A549 (cell line): ENCODE measurements at regions not wholly inside any gene's neighbourhood (a gene's known extent, or its start where the extent isn't known, plus 50 kb on each side); places are given as distances from the start of the nearest gene placed in this dataset.

ENCODE experiments used
- CBX8 ChIP-seq: fragments of 200-600 bp; sonication (generic); IDR thresholded peaks from 2 replicates; pipeline ENCODE4 v1.6.1; 2016
- HOXA7 ChIP-seq: fragments of 250-450 bp; sonication (Bioruptor Pico); IDR thresholded peaks from 2 replicates; pipeline ENCODE4 v1.5.0; 2020; ENCODE audit warnings: mild to moderate bottlenecking, moderate library complexity
- PHF8 ChIP-seq: fragments of 200-600 bp; sonication (generic); IDR thresholded peaks from 2 replicates; pipeline ENCODE4 v1.6.1; 2016; ENCODE audit warnings: low read depth, mild to moderate bottlenecking, antibody characterized with exemption, moderate library complexity, borderline replicate concordance
- RCOR1 ChIP-seq: fragments of 150-350 bp; IDR thresholded peaks from 2 replicates; pipeline ENCODE4 v1.6.1; 2014; ENCODE audit warnings: antibody characterized with exemption, low read length, low read depth

GRCh38 chr2:9096761-9097160 lies 93.3 kb upstream of the MBOAT2 start:
- no peak for TF ChIP-seq HOXA7
- TF ChIP-seq PHF8: no peak
- no peak for TF ChIP-seq RCOR1
- no peak for TF ChIP-seq CBX8
